Effector memory CD4-positive, alpha-beta T cell (primary cell): ENCODE measurements at regions not wholly inside any gene's neighbourhood (a gene's known extent, or its start where the extent isn't known, plus 50 kb on each side); places are given as distances from the start of the nearest gene placed in this dataset.
A peak's percentile ranks its signal among the peaks of the same experiment; 100 is the strongest.

ENCODE experiments used
- DNase-seq, 3 donors: peaks; one replicate each; pipeline ENCODE4 v3.0.0-alpha.2; 2020
- H3K27ac ChIP-seq: 2 replicates; pipeline ENCODE4 v1.7.0; 2013; ENCODE audit warnings: mild to moderate bottlenecking, low read length, moderate library complexity; ENCODE audit not compliant: insufficient read depth, poor library complexity, severe bottlenecking
- H3K27me3 ChIP-seq: replicated peaks from 2 replicates; pipeline ENCODE4 v1.7.0; 2013; ENCODE audit warnings: mild to moderate bottlenecking, low read length; ENCODE audit not compliant: insufficient read depth, control insufficient read depth, poor library complexity, severe bottlenecking
- H3K36me3 ChIP-seq: 2 replicates; pipeline ENCODE4 v1.7.0; 2013; ENCODE audit warnings: mild to moderate bottlenecking, low read length, moderate library complexity; ENCODE audit not compliant: control insufficient read depth, insufficient read depth
- H3K4me1 ChIP-seq: 2 replicates; pipeline ENCODE4 v1.7.0; 2013; ENCODE audit warnings: low read length, mild to moderate bottlenecking; ENCODE audit not compliant: control insufficient read depth, insufficient read depth, poor library complexity, severe bottlenecking
- H3K4me3 ChIP-seq: 2 replicates; pipeline ENCODE4 v1.7.0; 2013; ENCODE audit warnings: low read length, low read depth, mild to moderate bottlenecking; ENCODE audit not compliant: insufficient read depth, poor library complexity, severe bottlenecking
- H3K9me3 ChIP-seq: 2 replicates; pipeline ENCODE4 v1.7.0; 2013; ENCODE audit warnings: mild to moderate bottlenecking, low read length, moderate library complexity; ENCODE audit not compliant: control insufficient read depth

- DNase-seq, result no peak
- H3K9me3 ChIP-seq, result no peaks in the 10 kb centered on the region
- H3K27me3 ChIP-seq, result no peaks in the 10 kb centered on the region
- H3K4me3 ChIP-seq, result no peak overlapping the region
- H3K4me1 ChIP-seq, result no peaks in the 10 kb centered on the region
- H3K36me3 ChIP-seq, result no peaks in the 10 kb centered on the region
- no peak overlapping the region for H3K27ac ChIP-seq
These were observed 193.7 kb downstream of the TTC39B start for GRCh38 chr9:15113288-15113687.

GRCh38 chr9:15111071-15111470 is 195.9 kb downstream of the TTC39B start:
- Histone ChIP-seq H3K27ac (no peak overlapping the region), H3K4me3 (no peak overlapping the region), H3K36me3 (no peaks in the 10 kb centered on the region), H3K4me1 (no peaks in the 10 kb centered on the region), H3K27me3 (no peaks in the 10 kb centered on the region), H3K9me3 (no peaks in the 10 kb centered on the region)
- no peak for DNase-seq

GRCh38 chr9:15104826-15105420 is 194.7 kb upstream of the FREM1 start:
- Histone ChIP-seq H3K9me3 (no peaks in the 10 kb centered on the region), H3K4me1 (no peaks in the 10 kb centered on the region), H3K4me3 (no peak overlapping the region), H3K27ac (no peak overlapping the region), H3K27me3 (no peaks in the 10 kb centered on the region), H3K36me3 (no peaks in the 10 kb centered on the region)
- DNase-seq, result peak in 1 of 3 donors; percentile 26

- H3K9me3 ChIP-seq, result no peaks in the 10 kb centered on the region
- no peaks in the 10 kb centered on the region for H3K36me3 ChIP-seq
- H3K4me3 ChIP-seq, result no peak overlapping the region
- H3K27me3 ChIP-seq, result no peaks in the 10 kb centered on the region
- DNase-seq, result no peak
- no peaks in the 10 kb centered on the region for H3K4me1 ChIP-seq
- H3K27ac ChIP-seq, result no peak overlapping the region
These were observed 193.1 kb upstream of the FREM1 start for GRCh38 chr9:15103290-15103689.

GRCh38 chr9:15101095-15101494 is 190.9 kb upstream of the FREM1 start:
- no peak for DNase-seq
- no peak overlapping the region for H3K27ac ChIP-seq
- no peak overlapping the region for H3K4me3 ChIP-seq
- no peaks in the 10 kb centered on the region for H3K4me1 ChIP-seq
- no peaks in the 10 kb centered on the region for H3K36me3 ChIP-seq
- no peaks in the 10 kb centered on the region for H3K27me3 ChIP-seq
- no peaks in the 10 kb centered on the region for H3K9me3 ChIP-seq

- Histone ChIP-seq H3K4me3 (no peak overlapping the region), H3K36me3 (no peaks in the 10 kb centered on the region), H3K27ac (no peak overlapping the region), H3K4me1 (no peaks in the 10 kb centered on the region), H3K27me3 (no peaks in the 10 kb centered on the region), H3K9me3 (no peaks in the 10 kb centered on the region)
- DNase-seq, result no peak
These were observed 190.3 kb upstream of the FREM1 start for GRCh38 chr9:15100571-15100970.

GRCh38 chr9:15096972-15097371 is 186.7 kb upstream of the FREM1 start:
- Histone ChIP-seq H3K4me3 (no peak overlapping the region), H3K36me3 (no peaks in the 10 kb centered on the region), H3K27ac (no peak overlapping the region), H3K4me1 (no peaks in the 10 kb centered on the region), H3K27me3 (no peaks in the 10 kb centered on the region), H3K9me3 (no peaks in the 10 kb centered on the region)
- no peak for DNase-seq

- Histone ChIP-seq H3K4me3 (no peak overlapping the region), H3K4me1 (no peaks in the 10 kb centered on the region), H3K27me3 (no peaks in the 10 kb centered on the region), H3K9me3 (no peaks in the 10 kb centered on the region), H3K36me3 (no peaks in the 10 kb centered on the region), H3K27ac (no peak overlapping the region)
- DNase-seq, result no peak
These were observed 176.6 kb upstream of the FREM1 start for GRCh38 chr9:15086778-15087324.

GRCh38 chr9:15086156-15086763 is 176.0 kb upstream of the FREM1 start:
- Histone ChIP-seq H3K27me3 (no peaks in the 10 kb centered on the region), H3K4me1 (no peaks in the 10 kb centered on the region), H3K27ac (no peak overlapping the region), H3K36me3 (no peaks in the 10 kb centered on the region), H3K4me3 (no peak overlapping the region), H3K9me3 (no peaks in the 10 kb centered on the region)
- no peak for DNase-seq

GRCh38 chr9:15081021-15081753 is 171.0 kb upstream of the FREM1 start:
- Histone ChIP-seq H3K36me3 (no peaks in the 10 kb centered on the region), H3K27me3 (no peaks in the 10 kb centered on the region), H3K27ac (no peak overlapping the region), H3K4me1 (no peaks in the 10 kb centered on the region), H3K4me3 (no peak overlapping the region), H3K9me3 (no peaks in the 10 kb centered on the region)
- no peak for DNase-seq
